GM18870 (cell line): ENCODE measurements at regions not wholly inside any gene's neighbourhood (a gene's known extent, or its start where the extent isn't known, plus 50 kb on each side); places are given as distances from the start of the nearest gene placed in this dataset.
"Not testable (repeated sequence)": the region's sequence is repeated elsewhere in the genome, so short reads cannot be mapped to it uniquely, and the experiment has no call there.

ENCODE experiments used
- ATAC-seq: cut with Tn5 transposase; IDR thresholded peaks from one replicate; pipeline ENCODE4 v1.9.1; 2021; ENCODE audit warnings: moderate library complexity; ENCODE audit not compliant: unreplicated experiment

GRCh38 chrX:128805236-128805635, 718.1 kb downstream of the SMARCA1 start:
- ATAC-seq = no peak

GRCh38 chrX:128804828-128805227, 718.5 kb downstream of the SMARCA1 start:
- ATAC-seq = no peak

- ATAC-seq = no peak
Observed at GRCh38 chrX:128800138-128800537, 723.2 kb downstream of the SMARCA1 start.

- not testable (repeated sequence) for ATAC-seq
Observed at GRCh38 chrX:128783139-128783538, 730.9 kb upstream of the ACTRT1 start.

GRCh38 chrX:128781506-128781905, 729.3 kb upstream of the ACTRT1 start:
- no peak for ATAC-seq

- no peak for ATAC-seq
Observed at GRCh38 chrX:128780934-128781333, 728.7 kb upstream of the ACTRT1 start.

- no peak for ATAC-seq
Observed at GRCh38 chrX:128769495-128769894, 717.3 kb upstream of the ACTRT1 start.

GRCh38 chrX:128759745-128760144, 707.5 kb upstream of the ACTRT1 start:
- no peak for ATAC-seq

GRCh38 chrX:128759177-128759576, 707.0 kb upstream of the ACTRT1 start:
- no peak for ATAC-seq

GRCh38 chrX:128754130-128754529, 701.9 kb upstream of the ACTRT1 start:
- no peak for ATAC-seq

- ATAC-seq = no peak
Observed at GRCh38 chrX:128739539-128739938, 687.3 kb upstream of the ACTRT1 start.

- no peak for ATAC-seq
Observed at GRCh38 chrX:128728943-128729342, 676.7 kb upstream of the ACTRT1 start.

GRCh38 chrX:128717635-128718578, 665.7 kb upstream of the ACTRT1 start:
- no peak for ATAC-seq

- ATAC-seq = no peak
Observed at GRCh38 chrX:128714425-128714824, 662.2 kb upstream of the ACTRT1 start.

- ATAC-seq = no peak
Observed at GRCh38 chrX:128699716-128700285, 647.6 kb upstream of the ACTRT1 start.

GRCh38 chrX:128698573-128699181, 646.5 kb upstream of the ACTRT1 start:
- no peak for ATAC-seq

- no peak for ATAC-seq
Observed at GRCh38 chrX:128691872-128692271, 639.7 kb upstream of the ACTRT1 start.

- no peak for ATAC-seq
Observed at GRCh38 chrX:128685387-128685786, 633.2 kb upstream of the ACTRT1 start.

- ATAC-seq = no peak
Observed at GRCh38 chrX:128676651-128677050, 624.4 kb upstream of the ACTRT1 start.

- not testable (repeated sequence) for ATAC-seq
Observed at GRCh38 chrX:128674326-128675086, 622.3 kb upstream of the ACTRT1 start.

GRCh38 chrX:128664211-128664610, 612.0 kb upstream of the ACTRT1 start:
- no peak for ATAC-seq
